Ishikawa (cell line): ENCODE measurements at regions not wholly inside any gene's neighbourhood (a gene's known extent, or its start where the extent isn't known, plus 50 kb on each side); places are given as distances from the start of the nearest gene placed in this dataset.

Source experiments
- CEBPB ChIP-seq: IDR thresholded peaks from 2 replicates; pipeline ENCODE4 v1.6.1; 2012
- CREB1 ChIP-seq: IDR thresholded peaks from 2 replicates; pipeline ENCODE4 v1.6.1; 2012; ENCODE audit warnings: low read depth
- EGR1 ChIP-seq: IDR thresholded peaks from 2 replicates; pipeline ENCODE4 v1.6.1; 2012
- EP300 ChIP-seq: IDR thresholded peaks from 2 replicates; pipeline ENCODE4 v1.6.1; 2012; ENCODE audit warnings: borderline replicate concordance
- FOXM1 ChIP-seq: IDR thresholded peaks from 2 replicates; pipeline ENCODE4 v1.6.1; 2012; ENCODE audit warnings: low read depth, borderline replicate concordance
- MAX ChIP-seq: IDR thresholded peaks from 2 replicates; pipeline ENCODE4 v1.6.1; 2012
- NFIC ChIP-seq: IDR thresholded peaks from 2 replicates; pipeline ENCODE4 v1.6.1; 2012
- RAD21 ChIP-seq: IDR thresholded peaks from 2 replicates; pipeline ENCODE4 v1.6.1; 2012; ENCODE audit warnings: low read depth
- REST ChIP-seq: IDR thresholded peaks from 2 replicates; pipeline ENCODE4 v1.6.1; 2012; ENCODE audit warnings: low read depth, mild to moderate bottlenecking
- TAF1 ChIP-seq: IDR thresholded peaks from 2 replicates; pipeline ENCODE4 v1.6.1; 2012; ENCODE audit warnings: low read depth, mild to moderate bottlenecking
- TCF12 ChIP-seq: IDR thresholded peaks from 2 replicates; pipeline ENCODE4 v1.6.1; 2012; ENCODE audit warnings: low read depth
- TEAD4 ChIP-seq: IDR thresholded peaks from 2 replicates; pipeline ENCODE4 v1.6.1; 2012
- USF1 ChIP-seq: IDR thresholded peaks from 2 replicates; pipeline ENCODE4 v1.6.1; 2012
- YY1 ChIP-seq: IDR thresholded peaks from 2 replicates; pipeline ENCODE4 v1.6.1; 2012; ENCODE audit warnings: low read depth
- ZBTB7A ChIP-seq: IDR thresholded peaks from 2 replicates; pipeline ENCODE4 v1.6.1; 2012; ENCODE audit warnings: low read depth

- no peak for TF ChIP-seq ZBTB7A
- no peak for TF ChIP-seq EGR1
- no peak for TF ChIP-seq EP300
- no peak for TF ChIP-seq YY1
- TF ChIP-seq MAX, result no peak
- TF ChIP-seq RAD21, result no peak
- no peak for TF ChIP-seq USF1
- TF ChIP-seq TCF12, result no peak
- no peak for TF ChIP-seq TAF1
- TF ChIP-seq CEBPB, result no peak
- no peak for TF ChIP-seq TEAD4
- TF ChIP-seq FOXM1, result no peak
- no peak for TF ChIP-seq REST
These were observed 230.1 kb downstream of the DUSP10 start for GRCh38 chr1:221511797-221512196.

GRCh38 chr1:221514806-221515205, 227.1 kb downstream of the DUSP10 start:
- TF ChIP-seq TCF12 (no peak), ZBTB7A (no peak), RAD21 (no peak), TAF1 (no peak), REST (no peak), TEAD4 (no peak), MAX (no peak), CEBPB (no peak)

- TF ChIP-seq EP300, result no peak
- no peak for TF ChIP-seq TCF12
- TF ChIP-seq CREB1, result no peak
These were observed 226.4 kb downstream of the DUSP10 start for GRCh38 chr1:221515496-221515895.

GRCh38 chr1:221517961-221518360, 223.9 kb downstream of the DUSP10 start:
- TF ChIP-seq EGR1 (no peak), CREB1 (no peak), REST (no peak), TAF1 (no peak), EP300 (no peak), CEBPB (no peak), ZBTB7A (no peak), MAX (no peak), NFIC (no peak), FOXM1 (no peak), USF1 (no peak), RAD21 (no peak), TCF12 (no peak), YY1 (no peak), TEAD4 (no peak)

- no peak for TF ChIP-seq EP300
- no peak for TF ChIP-seq TAF1
- no peak for TF ChIP-seq REST
- TF ChIP-seq CREB1, result no peak
- no peak for TF ChIP-seq USF1
- TF ChIP-seq YY1, result no peak
- no peak for TF ChIP-seq CEBPB
- no peak for TF ChIP-seq TCF12
- no peak for TF ChIP-seq MAX
- TF ChIP-seq FOXM1, result no peak
- no peak for TF ChIP-seq TEAD4
These were observed 221.6 kb downstream of the DUSP10 start for GRCh38 chr1:221520250-221520649.
